ENCODE measurements at regions not wholly inside any gene's neighbourhood (a gene's known extent, or its start where the extent isn't known, plus 50 kb on each side); places are given as distances from the start of the nearest gene placed in this dataset.

DNA sequence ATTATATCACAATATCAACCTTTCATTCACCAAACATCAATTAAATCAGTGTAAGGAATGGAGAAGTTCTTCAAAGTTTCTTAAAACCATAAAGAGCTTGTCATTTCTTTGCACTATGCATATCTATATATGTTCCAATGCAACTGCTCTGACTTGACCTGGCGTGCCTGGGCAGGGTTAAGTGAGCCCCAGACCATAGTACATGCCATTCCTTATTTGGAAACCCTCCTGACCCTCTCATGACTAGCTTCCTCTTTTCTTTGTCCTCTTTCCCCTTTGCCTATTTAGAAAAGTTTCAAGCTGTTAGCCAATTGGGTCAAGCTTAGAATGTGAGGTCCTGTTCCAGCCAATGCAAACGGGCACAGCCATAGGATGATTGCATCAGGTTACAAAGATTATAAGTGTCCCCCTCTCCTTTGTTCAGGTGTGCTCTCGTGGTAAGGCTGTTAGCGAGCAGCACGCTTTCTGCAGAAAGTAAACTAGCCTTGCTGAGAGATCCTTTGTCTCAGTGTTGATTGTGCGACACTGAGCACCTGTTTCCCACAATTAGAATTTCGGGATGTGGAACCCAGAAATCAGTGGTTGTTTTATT, 78.2 kb upstream of the UXS1 start:
- TF ChIP-seq, protein P1, sequence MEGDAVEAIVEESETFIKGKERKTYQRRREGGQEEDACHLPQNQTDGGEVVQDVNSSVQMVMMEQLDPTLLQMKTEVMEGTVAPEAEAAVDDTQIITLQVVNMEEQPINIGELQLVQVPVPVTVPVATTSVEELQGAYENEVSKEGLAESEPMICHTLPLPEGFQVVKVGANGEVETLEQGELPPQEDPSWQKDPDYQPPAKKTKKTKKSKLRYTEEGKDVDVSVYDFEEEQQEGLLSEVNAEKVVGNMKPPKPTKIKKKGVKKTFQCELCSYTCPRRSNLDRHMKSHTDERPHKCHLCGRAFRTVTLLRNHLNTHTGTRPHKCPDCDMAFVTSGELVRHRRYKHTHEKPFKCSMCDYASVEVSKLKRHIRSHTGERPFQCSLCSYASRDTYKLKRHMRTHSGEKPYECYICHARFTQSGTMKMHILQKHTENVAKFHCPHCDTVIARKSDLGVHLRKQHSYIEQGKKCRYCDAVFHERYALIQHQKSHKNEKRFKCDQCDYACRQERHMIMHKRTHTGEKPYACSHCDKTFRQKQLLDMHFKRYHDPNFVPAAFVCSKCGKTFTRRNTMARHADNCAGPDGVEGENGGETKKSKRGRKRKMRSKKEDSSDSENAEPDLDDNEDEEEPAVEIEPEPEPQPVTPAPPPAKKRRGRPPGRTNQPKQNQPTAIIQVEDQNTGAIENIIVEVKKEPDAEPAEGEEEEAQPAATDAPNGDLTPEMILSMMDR (IDR thresholded peaks at IDR 0.05), result no peak
- no peak for TF ChIP-seq POLR2AphosphoS5 (IDR thresholded peaks at IDR 0.05; ENCODE audit: low read depth, low read length)

Data from Panc1 (cell line).